Stomach (tissue), 8 donors: ENCODE measurements at regions not wholly inside any gene's neighbourhood (a gene's known extent, or its start where the extent isn't known, plus 50 kb on each side); places are given as distances from the start of the nearest gene placed in this dataset.

Source experiments
- DNase-seq, 2 donors: peaks; one replicate each; pipeline versions ENCODE4 v3.0.0 to v3.0.0-alpha.2; 2013 to 2019
- H3K27ac ChIP-seq, 5 donors: fragments of 200-600 bp in 4 of 5; sonication (generic) in 4 of 5; one replicate each; pipeline ENCODE4 v1.5.1; 2013 to 2019; ENCODE audit warnings: mild to moderate bottlenecking in 1 of 5, moderate library complexity in 1 of 5
- H3K27me3 ChIP-seq, 3 donors: fragments of 200-600 bp; sonication (generic); one replicate each; pipeline ENCODE4 v1.5.1; 2017 to 2019; ENCODE audit warnings: mixed run types in 1 of 3
- H3K36me3 ChIP-seq, 4 donors: fragments of 200-600 bp; sonication (generic); 1 replicate in 3 of 4; 2 replicates in 1 of 4; pipeline ENCODE4 v1.5.1; 2016 to 2019
- H3K4me1 ChIP-seq, 4 donors: fragments of 200-600 bp; sonication (generic); one replicate each; pipeline ENCODE4 v1.5.1; 2016 to 2019
- H3K4me3 ChIP-seq, 4 donors: fragments of 200-600 bp; sonication (generic) in 3 of 4; one replicate each; pipeline ENCODE4 v1.5.1; 2016 to 2019; ENCODE audit warnings: mild to moderate bottlenecking in 1 of 4
- H3K9me3 ChIP-seq, 4 donors: fragments of 200-600 bp; sonication (generic); one replicate each; pipeline ENCODE4 v1.5.1; 2016 to 2019
- CTCF ChIP-seq, 7 experiments: fragments of 450-650 bp in 4 of 7; fragments of 200-600 bp in 3 of 7; sonication (generic) in 3 of 7; IDR thresholded peaks; one replicate each; pipeline ENCODE4 v1.5.1; 2016 to 2019; ENCODE audit warnings: antibody characterized with exemption in 7 of 7, control low read depth in 2 of 7, mild to moderate bottlenecking in 1 of 7
- EP300 ChIP-seq: sonication (generic); formaldehyde crosslinking; IDR thresholded peaks from one replicate; pipeline ENCODE4 v1.6.1; 2017; ENCODE audit warnings: antibody characterized with exemption
- POLR2A ChIP-seq, 4 donors: fragments of 450-650 bp; IDR thresholded peaks; one replicate each; pipeline ENCODE4 v1.6.1; 2016; ENCODE audit warnings: antibody characterized with exemption in 4 of 4, control low read depth in 2 of 4, mild to moderate bottlenecking in 1 of 4, moderate library complexity in 1 of 4
- POLR2AphosphoS5 ChIP-seq, 3 donors: sonication (generic); formaldehyde crosslinking; IDR thresholded peaks; one replicate each; pipeline ENCODE4 v1.6.1; 2016; ENCODE audit warnings: antibody characterized with exemption in 3 of 3
- WGBS, 5 donors: extraction: QIAGEN DNeasy Blood & Tissue Kit in 3 of 5; methylation state at CpG; one replicate each; pipeline versions ENCODE4 v1.1.5 to v1.1.7; 2013 to 2018; 5-methylcytosine and 5-hydroxymethylcytosine counted together
- intact Hi-C: fragments of 100-400 bp; cut with DNase I; formaldehyde crosslinking; loops from one replicate; pipeline ENCODE4 v1.15.1; 2023; ENCODE audit warnings: low total_unique reads
- donor health status: healthy with polysubstance abuse.
- donor health status: Bipolar disorder and iron deficiency.
- donor health status: healthy.

- intact Hi-C loops, result no loop called here
- Histone ChIP-seq H3K9me3 (no peaks in the 10 kb centered on the region), H3K4me3 (no peak overlapping the region), H3K27ac (no peak overlapping the region), H3K27me3 (no peaks in the 10 kb centered on the region), H3K4me1 (no peaks in the 10 kb centered on the region), H3K36me3 (no peaks in the 10 kb centered on the region)
- DNase-seq, result no peak
- WGBS, 5 donors, result 58 to 66% (median 63%) methylated on average over 5 of the region's 5 CpGs
- no peak for TF ChIP-seq EP300
Measured at GRCh38 chr4:20393486-20394100, 141.9 kb downstream of the SLIT2 start.

DNA sequence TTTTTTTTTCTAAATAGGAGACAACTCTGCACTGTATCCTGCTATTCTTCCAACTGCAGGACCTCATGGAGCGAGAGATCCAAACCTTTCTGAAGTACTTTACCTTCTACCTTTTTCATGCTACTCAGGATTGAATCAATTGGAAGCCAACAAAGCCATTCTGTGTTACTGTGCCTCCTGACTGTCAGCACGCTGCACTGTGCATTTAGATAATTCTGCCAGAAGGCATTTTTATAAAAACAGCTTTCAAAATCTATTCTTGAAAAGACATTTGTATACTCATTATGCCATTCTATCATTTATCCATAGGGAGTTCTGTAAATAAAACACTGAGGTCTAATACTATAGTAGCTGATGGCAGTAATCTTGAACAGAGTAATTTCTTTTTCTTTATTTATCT lies 142.8 kb downstream of the SLIT2 start:
- Histone ChIP-seq H3K4me3 (no peak overlapping the region), H3K27me3 (no peaks in the 10 kb centered on the region), H3K9me3 (no peaks in the 10 kb centered on the region), H3K4me1 (no peaks in the 10 kb centered on the region), H3K27ac (no peak overlapping the region), H3K36me3 (no peaks in the 10 kb centered on the region)
- intact Hi-C loops, result no loop called here
- WGBS, 5 donors, result 68 to 81% (median 78%) methylated on average over 2 of the region's 2 CpGs
- no peak for TF ChIP-seq CTCF (IDR thresholded peaks at IDR 0.05)
- TF ChIP-seq EP300, result no peak
- no peak for TF ChIP-seq POLR2AphosphoS5 (IDR thresholded peaks at IDR 0.05)
- TF ChIP-seq POLR2A (IDR thresholded peaks at IDR 0.05), result no peak
- DNase-seq, result no peak

- H3K4me1 ChIP-seq, result no peaks in the 10 kb centered on the region
- TF ChIP-seq EP300 (no peak), CTCF (IDR thresholded peaks at IDR 0.05) (peak in 3 of 7 experiments; percentile 8 to 37 (median 30)), POLR2AphosphoS5 (IDR thresholded peaks at IDR 0.05) (no peak)
- intact Hi-C loops, result no loop called here
- 16 to 34% (median 24%) methylated on average over 3 of the region's 3 CpGs for WGBS, 5 donors
- no peaks in the 10 kb centered on the region for H3K36me3 ChIP-seq
- no peaks in the 10 kb centered on the region for H3K9me3 ChIP-seq
- H3K4me3 ChIP-seq, result no peak overlapping the region
- no peak overlapping the region for H3K27ac ChIP-seq
- peak; percentile 38 to 44 for DNase-seq
- no peaks in the 10 kb centered on the region for H3K27me3 ChIP-seq
Measured at GRCh38 chr4:20395160-20395773, 143.6 kb downstream of the SLIT2 start.

DNA sequence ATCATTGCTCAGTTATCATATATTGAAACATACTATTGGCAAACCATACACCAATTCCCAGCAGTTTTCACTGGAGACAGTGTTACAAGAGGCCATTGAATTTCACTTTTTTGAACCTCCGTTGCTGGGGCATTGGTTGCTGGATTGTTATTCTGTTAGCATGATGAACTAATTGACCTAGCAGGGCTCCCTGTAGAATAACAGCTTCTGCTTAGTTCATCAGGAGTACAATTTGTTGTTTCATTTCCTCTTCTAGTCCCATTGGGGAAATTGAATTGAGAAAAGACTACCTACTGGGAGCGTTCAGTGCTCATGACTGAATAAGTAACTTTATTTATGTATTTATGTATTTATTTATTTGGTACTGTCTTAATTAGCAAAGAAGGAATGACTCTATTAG lies 151.6 kb downstream of the SLIT2 start:
- no peaks in the 10 kb centered on the region for H3K9me3 ChIP-seq
- no peak overlapping the region for H3K4me3 ChIP-seq
- TF ChIP-seq CTCF (IDR thresholded peaks at IDR 0.05) (no peak), POLR2AphosphoS5 (IDR thresholded peaks at IDR 0.05) (no peak), EP300 (no peak), POLR2A (IDR thresholded peaks at IDR 0.05) (no peak)
- intact Hi-C loops, result no loop called here
- 56 to 80% (median 62%) methylated on average over 2 of the region's 2 CpGs for whole genome bisulfite sequencing, 5 donors
- no peaks in the 10 kb centered on the region for H3K36me3 ChIP-seq
- no peak for DNase-seq
- no peaks in the 10 kb centered on the region for H3K4me1 ChIP-seq
- H3K27me3 ChIP-seq, result no peaks in the 10 kb centered on the region
- H3K27ac ChIP-seq, result no peak overlapping the region

DNA sequence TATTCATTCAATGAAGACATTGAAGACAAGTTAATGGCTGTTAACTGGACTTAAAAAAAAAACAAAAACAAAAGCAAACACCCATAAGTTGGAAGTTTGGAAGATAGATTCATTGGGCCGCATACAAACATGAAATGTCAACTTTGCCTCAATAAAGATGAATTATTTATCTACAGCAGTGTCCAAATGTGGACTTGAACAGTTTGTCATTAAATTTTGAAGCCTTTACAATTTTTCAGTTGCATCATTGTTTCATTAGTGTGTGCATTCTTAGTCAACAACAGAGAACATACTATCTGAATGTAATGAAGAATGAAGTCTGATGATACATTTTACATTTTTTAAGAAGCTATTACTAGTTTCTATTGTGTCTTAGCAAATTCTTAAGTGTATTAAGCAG lies 152.1 kb downstream of the SLIT2 start:
- Histone ChIP-seq H3K4me1 (no peaks in the 10 kb centered on the region), H3K27ac (no peak overlapping the region), H3K4me3 (no peak overlapping the region), H3K27me3 (no peaks in the 10 kb centered on the region), H3K9me3 (no peaks in the 10 kb centered on the region), H3K36me3 (no peaks in the 10 kb centered on the region)
- DNase-seq, result no peak
- intact Hi-C loops, result no loop called here
- WGBS, 5 donors, result 83 to 93% (median 87%) methylated on average over 1 of the region's 1 CpG
- TF ChIP-seq EP300 (no peak), CTCF (IDR thresholded peaks at IDR 0.05) (no peak)
